B cell (primary cell): ENCODE measurements at regions not wholly inside any gene's neighbourhood (a gene's known extent, or its start where the extent isn't known, plus 50 kb on each side); places are given as distances from the start of the nearest gene placed in this dataset. TPM values are rescaled to one million over a fixed set of nuclear protein-coding genes. Genes with fewer than 3 reads are reported as not detected.

Experiments
- ATAC-seq: fragments of 200-7000 bp; cut with Tn5 transposase; one replicate; pipeline ENCODE4 v1.10.0; 2021; ENCODE audit warnings: low read depth, mild to moderate bottlenecking, moderate number of reproducible peaks, moderate library complexity
- CTCF ChIA-PET: fragments of 350-600 bp; sonication (Branson Sonifier 250); formaldehyde crosslinking; loops from one replicate; lab custom pipeline; 2021; ENCODE audit warnings: antibody characterized with exemption, inconsistent platforms; lab: Charles Lee
- POLR2A ChIA-PET: fragments of 350-600 bp; sonication (Branson Sonifier 250); formaldehyde crosslinking; loops from one replicate; lab custom pipeline; 2021; ENCODE audit warnings: antibody characterized with exemption; lab: Charles Lee
- DNase-seq: peaks from one replicate; pipeline ENCODE4 v3.0.0; 2013
- H2AFZ ChIP-seq: 2 replicates; pipeline ENCODE4 v1.6.1; 2012; ENCODE audit warnings: mild to moderate bottlenecking, low read depth, low read length; ENCODE audit not compliant: insufficient read depth, poor library complexity, severe bottlenecking
- H3K27ac ChIP-seq, 2 donors: 1 replicate in 1 of 2; 2 replicates in 1 of 2; pipeline ENCODE4 v1.5.1; 2012 to 2013; ENCODE audit warnings: low read length in 2 of 2, mild to moderate bottlenecking in 2 of 2, moderate library complexity in 1 of 2
- H3K27me3 ChIP-seq, 4 experiments: fragments of 200-600 bp in 1 of 4; sonication (generic) in 1 of 4; replicated peaks in 1 of 4; 1 replicate in 2 of 4; 2 replicates in 2 of 4; pipeline versions ENCODE4 v1.6.1 to v1.7.0; 2013 to 2016; ENCODE audit warnings: low read length in 3 of 4, mild to moderate bottlenecking in 2 of 4, mixed read lengths in 1 of 4, moderate library complexity in 1 of 4; ENCODE audit not compliant: insufficient read depth in 4 of 4, control insufficient read depth in 3 of 4; ENCODE audit errors: control extremely low read depth in 1 of 4
- H3K36me3 ChIP-seq, 2 experiments: replicated peaks in 1 of 2; 1 replicate in 1 of 2; 2 replicates in 1 of 2; pipeline versions ENCODE4 v1.6.1 to v1.7.1; 2013; ENCODE audit warnings: low read length in 1 of 2; ENCODE audit not compliant: insufficient read depth in 2 of 2, control insufficient read depth in 1 of 2; ENCODE audit errors: control extremely low read depth in 1 of 2, extremely low read depth in 1 of 2
- H3K4me1 ChIP-seq, 2 donors: fragments of 200-600 bp in 1 of 2; sonication (generic) in 1 of 2; 1 replicate in 1 of 2; 2 replicates in 1 of 2; pipeline versions ENCODE4 v1.5.1 to v1.6.1; 2013 to 2017; ENCODE audit warnings: low read length in 2 of 2; ENCODE audit not compliant: control insufficient read depth in 2 of 2, insufficient read depth in 2 of 2
- H3K4me2 ChIP-seq: replicated peaks from 2 replicates; pipeline ENCODE3; 2012; ENCODE audit warnings: mild to moderate bottlenecking, low read depth, low read length; ENCODE audit not compliant: poor library complexity, severe bottlenecking
- H3K4me3 ChIP-seq, 5 experiments: fragments of 200-600 bp in 1 of 5; sonication (generic) in 1 of 5; 1 replicate in 3 of 5; 2 replicates in 2 of 5; pipeline versions ENCODE4 v1.5.1 to v1.7.0; 2011 to 2016; ENCODE audit warnings: low read length in 4 of 5, mild to moderate bottlenecking in 4 of 5, low read depth in 2 of 5, control low read depth in 1 of 5, moderate library complexity in 1 of 5; ENCODE audit not compliant: insufficient read depth in 1 of 5; ENCODE audit errors: control extremely low read depth in 1 of 5, extremely low read depth in 1 of 5
- H3K79me2 ChIP-seq: fragments of 200-600 bp; sonication (generic); one replicate; pipeline ENCODE4 v1.6.0; 2016; ENCODE audit warnings: low read length; ENCODE audit not compliant: control insufficient read depth, insufficient read depth
- H3K9ac ChIP-seq: fragments of 200-600 bp; sonication (generic); 2 replicates; pipeline ENCODE4 v1.6.1; 2017; ENCODE audit warnings: mild to moderate bottlenecking, low read length, moderate library complexity
- H3K9me3 ChIP-seq, 3 donors: one replicate each; pipeline versions ENCODE4 v1.6.1 to v1.7.1; 2013; ENCODE audit warnings: low read length in 2 of 3; ENCODE audit not compliant: control insufficient read depth in 2 of 3, insufficient read depth in 1 of 3; ENCODE audit errors: control extremely low read depth in 1 of 3
- H4K20me1 ChIP-seq: 2 replicates; pipeline ENCODE4 v1.6.0; 2012; ENCODE audit warnings: mild to moderate bottlenecking, low read length; ENCODE audit not compliant: insufficient read depth, control insufficient read depth, poor library complexity, severe bottlenecking
- H3K27ac Mint-ChIP-seq: one replicate; pipeline ENCODE4 v1.8.0; 2021; ENCODE audit warnings: mixed read lengths
- H3K27me3 Mint-ChIP-seq: one replicate; pipeline ENCODE4 v1.8.0; 2021; ENCODE audit warnings: mixed read lengths
- H3K4me1 Mint-ChIP-seq: one replicate; pipeline ENCODE4 v1.8.0; 2021; ENCODE audit warnings: mixed read lengths
- H3K4me3 Mint-ChIP-seq: one replicate; pipeline ENCODE4 v1.8.0; 2021; ENCODE audit warnings: mixed read lengths
- H3K9me3 Mint-ChIP-seq: one replicate; pipeline ENCODE4 v1.8.0; 2022; ENCODE audit warnings: mixed read lengths; ENCODE audit not compliant: insufficient read depth
- EZH2 ChIP-seq: IDR thresholded peaks from 2 replicates; pipeline ENCODE4 v1.6.1; 2012; ENCODE audit warnings: borderline replicate concordance, low read depth, mild to moderate bottlenecking, moderate library complexity, low read length; ENCODE audit not compliant: insufficient read depth, poor library complexity, severe bottlenecking
- WGBS: methylation state at CpG from one replicate; pipeline ENCODE4 v1.1.5; 2013; ENCODE audit warnings: missing lambda C conversion rate; ENCODE audit not compliant: insufficient coverage; 5-methylcytosine and 5-hydroxymethylcytosine counted together
- intact Hi-C: fragments of 100-400 bp; cut with micrococcal nuclease; formaldehyde crosslinking; loops from one replicate; pipeline ENCODE4 v1.10.0; 2022
- small RNA-seq: library from RNA; depleted of rRNA; stranded (forward); fragments of <200 nt; gene quantifications from one replicate; pipeline ENCODE3, GENCODE V24; 2012; ENCODE audit warnings: low replicate concordance, low read depth; ENCODE audit not compliant: insufficient read length
- TF ChIP-seq, protein P1 (sequence below): fragments of 200-600 bp; IDR thresholded peaks from one replicate; pipeline ENCODE4 v1.8.0; 2022; ENCODE audit warnings: antibody characterized with exemption, mild to moderate bottlenecking

DNA sequence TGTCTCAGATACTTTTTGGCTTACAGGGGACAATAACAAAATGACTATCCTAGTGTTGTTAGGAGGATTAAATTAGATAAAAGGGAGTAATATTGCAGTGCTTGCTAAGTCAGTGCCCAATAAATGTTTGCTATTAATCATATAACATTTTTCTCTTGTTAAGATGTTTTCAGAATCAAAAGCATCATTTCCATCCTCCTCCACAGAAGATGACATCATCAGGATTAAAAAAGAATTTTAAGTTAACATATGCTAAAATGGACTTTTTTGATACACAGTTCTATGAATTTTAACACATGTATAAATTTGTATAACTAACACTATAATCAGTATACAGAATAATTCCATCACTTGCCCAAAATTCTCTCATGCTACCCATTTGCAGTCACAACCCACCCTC lies 492.6 kb downstream of the GRIN2A start:
- H3K79me2 ChIP-seq = no peaks in the 10 kb centered on the region
- no peak overlapping the region for H2AFZ ChIP-seq
- H3K4me2 ChIP-seq = no peak overlapping the region
- no peak for ATAC-seq
- no peak overlapping the region for H3K27ac ChIP-seq
- no peaks in the 10 kb centered on the region for H3K27me3 ChIP-seq
- no peaks in the 10 kb centered on the region for H3K36me3 ChIP-seq
- intact Hi-C loops = no loop called here
- POLR2A ChIA-PET = no interaction called here
- H4K20me1 ChIP-seq = no peaks in the 10 kb centered on the region
- DNase-seq = no peak
- Mint-ChIP-seq H3K4me1 (no peaks in the 10 kb centered on the region), H3K4me3 (no peak overlapping the region), H3K27me3 (peaks cover 11% of the 10 kb centered on the region), H3K9me3 (no peaks in the 10 kb centered on the region), H3K27ac (no peak overlapping the region)
- no peaks in the 10 kb centered on the region for H3K4me1 ChIP-seq
- no peak overlapping the region for H3K4me3 ChIP-seq
- CTCF ChIA-PET = no interaction called here
- no peak overlapping the region for H3K9ac ChIP-seq
- TF ChIP-seq, protein P1, sequence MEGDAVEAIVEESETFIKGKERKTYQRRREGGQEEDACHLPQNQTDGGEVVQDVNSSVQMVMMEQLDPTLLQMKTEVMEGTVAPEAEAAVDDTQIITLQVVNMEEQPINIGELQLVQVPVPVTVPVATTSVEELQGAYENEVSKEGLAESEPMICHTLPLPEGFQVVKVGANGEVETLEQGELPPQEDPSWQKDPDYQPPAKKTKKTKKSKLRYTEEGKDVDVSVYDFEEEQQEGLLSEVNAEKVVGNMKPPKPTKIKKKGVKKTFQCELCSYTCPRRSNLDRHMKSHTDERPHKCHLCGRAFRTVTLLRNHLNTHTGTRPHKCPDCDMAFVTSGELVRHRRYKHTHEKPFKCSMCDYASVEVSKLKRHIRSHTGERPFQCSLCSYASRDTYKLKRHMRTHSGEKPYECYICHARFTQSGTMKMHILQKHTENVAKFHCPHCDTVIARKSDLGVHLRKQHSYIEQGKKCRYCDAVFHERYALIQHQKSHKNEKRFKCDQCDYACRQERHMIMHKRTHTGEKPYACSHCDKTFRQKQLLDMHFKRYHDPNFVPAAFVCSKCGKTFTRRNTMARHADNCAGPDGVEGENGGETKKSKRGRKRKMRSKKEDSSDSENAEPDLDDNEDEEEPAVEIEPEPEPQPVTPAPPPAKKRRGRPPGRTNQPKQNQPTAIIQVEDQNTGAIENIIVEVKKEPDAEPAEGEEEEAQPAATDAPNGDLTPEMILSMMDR = no peak
- TF ChIP-seq EZH2 = no peak
- no peaks in the 10 kb centered on the region for H3K9me3 ChIP-seq

- ATAC-seq = no peak
- Histone ChIP-seq H3K9me3 (no peaks in the 10 kb centered on the region), H3K79me2 (no peaks in the 10 kb centered on the region), H3K36me3 (no peaks in the 10 kb centered on the region), H3K27me3 (peaks cover 0 to 2% (median 0%) of the 10 kb centered on the region in 4 experiments), H3K27ac (no peak overlapping the region), H3K4me3 (no peak overlapping the region), H4K20me1 (no peaks in the 10 kb centered on the region), H3K4me1 (no peaks in the 10 kb centered on the region), H3K9ac (no peak overlapping the region), H3K4me2 (no peak overlapping the region), H2AFZ (no peak overlapping the region)
- CTCF ChIA-PET = no interaction called here
- Mint-ChIP-seq H3K27me3 (peaks cover 20% of the 10 kb centered on the region), H3K4me3 (no peak overlapping the region), H3K27ac (no peak overlapping the region), H3K4me1 (no peaks in the 10 kb centered on the region), H3K9me3 (no peaks in the 10 kb centered on the region)
- no peak for DNase-seq
- 74% methylated on average over 3 of the region's 3 CpGs for WGBS
- POLR2A ChIA-PET = no interaction called here
- intact Hi-C loops = no loop called here
- TF ChIP-seq EZH2 = no peak
- TF ChIP-seq, protein P1 = no peak
Observed at GRCh38 chr16:9695152-9695551, 487.1 kb downstream of the GRIN2A start.

Small RNA genes lying in the stretch of these regions (small RNA-seq; reads per million reads assigned to genes)
- gene RNA5SP403 = not detected
- not detected for gene RNA5SP404
